Activated CD8-positive, alpha-beta T cell treated with anti-CD3 and anti-CD28 coated beads for 36 hours (primary cell): ENCODE measurements at regions not wholly inside any gene's neighbourhood (a gene's known extent, or its start where the extent isn't known, plus 50 kb on each side); places are given as distances from the start of the nearest gene placed in this dataset.

Source experiments
- ATAC-seq: fragments of 200-7000 bp; cut with Tn5 transposase; one replicate; pipeline ENCODE4 v1.10.0; 2021; ENCODE audit warnings: mild to moderate bottlenecking, moderate library complexity
- CTCF ChIA-PET: fragments of 350-600 bp; sonication (Branson Sonifier 250); formaldehyde crosslinking; loops from one replicate; lab custom pipeline; 2021; ENCODE audit warnings: antibody characterized with exemption; lab: Charles Lee
- POLR2A ChIA-PET: fragments of 350-600 bp; sonication (Branson Sonifier 250); formaldehyde crosslinking; loops from one replicate; lab custom pipeline; 2021; ENCODE audit warnings: antibody characterized with exemption; lab: Charles Lee
- DNase-seq: peaks from one replicate; pipeline ENCODE4 v3.0.0-alpha.2; 2020
- H3K27ac Mint-ChIP-seq: one replicate; pipeline ENCODE4 v1.8.0; 2021; ENCODE audit warnings: mild to moderate bottlenecking, mixed read lengths
- H3K27me3 Mint-ChIP-seq: one replicate; pipeline ENCODE4 v1.8.0; 2021; ENCODE audit warnings: mixed read lengths
- H3K36me3 Mint-ChIP-seq: one replicate; pipeline ENCODE4 v1.8.0; 2021; ENCODE audit warnings: low read depth, mixed read lengths
- H3K4me1 Mint-ChIP-seq: one replicate; pipeline ENCODE4 v1.8.0; 2021; ENCODE audit warnings: low read depth, mixed read lengths
- H3K4me3 Mint-ChIP-seq: one replicate; pipeline ENCODE4 v1.8.0; 2021; ENCODE audit warnings: mild to moderate bottlenecking, moderate library complexity, mixed read lengths
- H3K9me3 Mint-ChIP-seq: one replicate; pipeline ENCODE4 v1.8.0; 2021; ENCODE audit warnings: mixed read lengths
- intact Hi-C: fragments of 100-400 bp; cut with micrococcal nuclease; formaldehyde crosslinking; loops from one replicate; pipeline ENCODE4 v1.10.0; 2022
- TF ChIP-seq, protein P1 (sequence below): fragments of 200-600 bp; IDR thresholded peaks from one replicate; pipeline ENCODE4 v1.8.0; 2022; ENCODE audit warnings: antibody characterized with exemption, mild to moderate bottlenecking

DNA sequence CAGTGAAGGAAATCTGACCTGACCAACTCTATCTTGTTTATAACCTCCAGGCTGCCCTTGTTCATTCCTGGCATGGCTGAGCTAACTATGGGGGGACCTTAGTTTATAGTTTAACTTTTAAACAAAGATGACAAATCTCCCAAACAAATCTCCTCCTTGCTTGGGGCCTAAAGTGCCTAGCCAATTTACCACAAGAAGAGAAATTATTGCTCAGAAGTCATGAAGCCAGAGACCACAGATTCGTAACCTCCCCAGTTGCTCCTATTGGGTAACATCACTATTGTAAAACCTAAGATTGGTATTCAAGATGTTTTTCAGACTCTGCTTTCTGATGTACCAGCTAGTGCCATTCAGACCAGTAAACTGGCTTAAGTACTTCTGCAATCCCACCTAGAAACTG is 649.4 kb upstream of the SLC8A1 start:
- no peaks in the 10 kb centered on the region for H3K4me1 Mint-ChIP-seq
- H3K36me3 Mint-ChIP-seq: no peaks in the 10 kb centered on the region
- ATAC-seq: no peak
- TF ChIP-seq, protein P1, sequence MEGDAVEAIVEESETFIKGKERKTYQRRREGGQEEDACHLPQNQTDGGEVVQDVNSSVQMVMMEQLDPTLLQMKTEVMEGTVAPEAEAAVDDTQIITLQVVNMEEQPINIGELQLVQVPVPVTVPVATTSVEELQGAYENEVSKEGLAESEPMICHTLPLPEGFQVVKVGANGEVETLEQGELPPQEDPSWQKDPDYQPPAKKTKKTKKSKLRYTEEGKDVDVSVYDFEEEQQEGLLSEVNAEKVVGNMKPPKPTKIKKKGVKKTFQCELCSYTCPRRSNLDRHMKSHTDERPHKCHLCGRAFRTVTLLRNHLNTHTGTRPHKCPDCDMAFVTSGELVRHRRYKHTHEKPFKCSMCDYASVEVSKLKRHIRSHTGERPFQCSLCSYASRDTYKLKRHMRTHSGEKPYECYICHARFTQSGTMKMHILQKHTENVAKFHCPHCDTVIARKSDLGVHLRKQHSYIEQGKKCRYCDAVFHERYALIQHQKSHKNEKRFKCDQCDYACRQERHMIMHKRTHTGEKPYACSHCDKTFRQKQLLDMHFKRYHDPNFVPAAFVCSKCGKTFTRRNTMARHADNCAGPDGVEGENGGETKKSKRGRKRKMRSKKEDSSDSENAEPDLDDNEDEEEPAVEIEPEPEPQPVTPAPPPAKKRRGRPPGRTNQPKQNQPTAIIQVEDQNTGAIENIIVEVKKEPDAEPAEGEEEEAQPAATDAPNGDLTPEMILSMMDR: no peak
- intact Hi-C loops: no loop called here
- H3K27me3 Mint-ChIP-seq: no peaks in the 10 kb centered on the region
- peaks cover 2% of the 10 kb centered on the region for H3K9me3 Mint-ChIP-seq
- DNase-seq: no peak
- ChIA-PET POLR2A (no interaction called here), CTCF (no interaction called here)
- H3K4me3 Mint-ChIP-seq: no peak overlapping the region
- H3K27ac Mint-ChIP-seq: no peak overlapping the region

DNA sequence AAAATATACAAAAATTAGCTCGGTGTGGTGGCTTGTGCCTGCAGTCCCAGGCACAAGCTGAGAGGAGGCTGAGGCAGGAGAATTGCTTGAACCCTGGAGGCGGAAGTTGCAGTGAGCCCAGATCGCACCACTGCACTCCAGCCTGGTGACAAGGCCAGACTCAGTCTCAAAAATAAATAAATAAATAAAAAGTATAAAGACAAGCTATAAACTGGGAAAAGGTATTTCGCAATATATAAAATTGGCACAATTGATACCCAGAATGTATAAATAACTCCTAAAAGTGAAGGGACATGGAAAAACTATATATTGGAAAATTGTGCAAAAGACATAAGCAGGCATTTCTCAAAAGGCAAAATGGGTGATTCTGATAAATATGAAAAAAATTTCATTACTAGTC is 657.9 kb upstream of the SLC8A1 start:
- Mint-ChIP-seq H3K27me3 (no peaks in the 10 kb centered on the region), H3K4me3 (no peak overlapping the region), H3K36me3 (no peaks in the 10 kb centered on the region), H3K9me3 (peaks cover 3% of the 10 kb centered on the region), H3K27ac (no peak overlapping the region), H3K4me1 (no peaks in the 10 kb centered on the region)
- no peak for DNase-seq
- ChIA-PET POLR2A (no interaction called here), CTCF (no interaction called here)
- ATAC-seq: no peak
- intact Hi-C loops: no loop called here
- TF ChIP-seq, protein P1: no peak

DNA sequence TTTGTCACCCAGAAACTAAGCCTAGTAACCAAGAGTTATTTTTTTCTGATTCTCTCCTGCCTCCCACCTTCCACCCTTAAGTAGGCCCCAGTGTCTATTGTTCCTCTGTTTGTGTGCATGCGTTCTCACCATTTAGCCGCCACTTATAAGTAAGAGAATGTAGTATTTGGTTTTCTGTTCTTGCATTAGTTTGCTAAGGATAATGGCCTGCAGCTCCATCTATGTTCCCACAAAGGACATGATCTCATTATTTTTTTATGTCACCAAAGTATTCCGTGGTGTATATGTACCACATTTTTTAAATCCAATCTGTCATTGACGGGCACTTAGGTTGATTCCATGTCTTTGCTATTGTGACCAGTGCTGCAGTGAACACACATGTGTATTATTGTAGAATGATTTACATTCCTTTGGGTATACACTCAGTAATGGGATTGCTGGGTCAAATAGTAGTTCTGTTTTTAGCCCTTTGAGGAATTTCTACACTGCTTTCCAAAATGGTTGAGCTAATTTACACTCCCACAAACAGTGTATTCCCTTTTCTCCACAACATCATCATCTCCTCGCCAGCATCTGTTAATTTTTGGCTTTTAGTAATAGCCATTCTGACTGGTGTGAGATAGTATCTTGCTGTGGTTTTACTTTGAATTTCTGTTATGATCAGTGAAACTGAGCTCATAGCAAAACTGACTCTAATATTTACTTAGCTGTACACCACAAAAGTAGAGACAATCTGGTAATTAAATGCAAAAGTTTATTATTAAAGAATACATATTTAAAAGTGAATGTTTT is 660.1 kb upstream of the SLC8A1 start:
- no peaks in the 10 kb centered on the region for H3K36me3 Mint-ChIP-seq
- DNase-seq (no peak), ATAC-seq (no peak)
- intact Hi-C loops: no loop called here
- TF ChIP-seq, protein P1: no peak
- H3K4me1 Mint-ChIP-seq: no peaks in the 10 kb centered on the region
- no peak overlapping the region for H3K27ac Mint-ChIP-seq
- ChIA-PET CTCF (no interaction called here), POLR2A (no interaction called here)
- H3K4me3 Mint-ChIP-seq: no peak overlapping the region
- no peaks in the 10 kb centered on the region for H3K27me3 Mint-ChIP-seq
- H3K9me3 Mint-ChIP-seq: peaks cover 3% of the 10 kb centered on the region

DNA sequence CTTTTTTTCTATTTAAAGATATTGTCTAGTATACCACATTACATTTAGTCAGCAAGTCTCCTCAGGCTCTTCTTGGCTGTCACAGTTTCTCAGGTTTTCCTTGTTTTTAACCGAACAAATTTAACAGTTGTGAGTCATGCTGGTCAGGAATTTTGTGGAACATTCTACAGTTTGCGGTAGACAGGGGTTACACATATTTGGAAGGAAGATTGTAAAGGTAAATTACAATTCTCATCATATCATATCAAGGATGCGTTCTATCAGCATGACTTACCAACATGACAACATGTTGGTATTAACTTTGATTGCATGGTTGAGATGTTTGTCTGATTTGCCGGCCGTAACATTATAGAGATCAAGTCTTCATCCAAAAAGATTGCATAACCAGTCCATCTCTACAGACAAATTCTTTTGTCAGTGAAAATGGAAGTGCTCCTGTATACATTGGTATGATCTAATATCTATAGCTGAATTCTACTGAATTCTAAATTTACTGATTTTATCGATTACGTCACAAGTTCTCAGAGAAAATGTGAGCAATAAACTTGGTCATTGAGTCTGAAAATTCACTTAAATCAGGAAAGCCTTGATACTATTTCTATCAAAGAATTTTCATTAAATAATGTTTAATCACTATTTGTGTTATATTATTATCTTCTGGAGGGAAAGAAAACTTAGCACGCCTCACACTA is 664.4 kb upstream of the SLC8A1 start:
- no peaks in the 10 kb centered on the region for H3K27me3 Mint-ChIP-seq

More for the DNA sequence above, 664.4 kb upstream of the SLC8A1 start:
- peaks cover 3% of the 10 kb centered on the region for H3K9me3 Mint-ChIP-seq
- POLR2A ChIA-PET: no interaction called here
- DNase-seq (no peak), ATAC-seq (no peak)
- no peaks in the 10 kb centered on the region for H3K36me3 Mint-ChIP-seq
- H3K4me1 Mint-ChIP-seq: no peaks in the 10 kb centered on the region
- intact Hi-C loops: no loop called here
- CTCF ChIA-PET: no interaction called here
- H3K4me3 Mint-ChIP-seq: no peak overlapping the region
- TF ChIP-seq, protein P1: no peak
- H3K27ac Mint-ChIP-seq: no peak overlapping the region
